Mesendoderm (in vitro differentiated cells): ENCODE measurements at regions not wholly inside any gene's neighbourhood (a gene's known extent, or its start where the extent isn't known, plus 50 kb on each side); places are given as distances from the start of the nearest gene placed in this dataset.

Experiments used
- DNase-seq: peaks from one replicate; pipeline ENCODE4 v3.0.0; 2013
- H2AK5ac ChIP-seq: 2 replicates; pipeline ENCODE4 v1.6.1; 2013; ENCODE audit warnings: low read length, inconsistent platforms
- H2BK120ac ChIP-seq: 2 replicates; pipeline ENCODE4 v1.6.1; 2013; ENCODE audit warnings: low read depth, mild to moderate bottlenecking, low read length, moderate library complexity, mixed read lengths
- H2BK15ac ChIP-seq: replicated peaks from 2 replicates; pipeline ENCODE4 v1.6.1; 2013; ENCODE audit warnings: low read depth, mild to moderate bottlenecking, moderate library complexity
- H2BK5ac ChIP-seq: 2 replicates; pipeline ENCODE4 v1.6.1; 2013; ENCODE audit warnings: low read length, inconsistent platforms
- H3K18ac ChIP-seq: 2 replicates; pipeline ENCODE4 v1.6.1; 2013; ENCODE audit warnings: mild to moderate bottlenecking, low read length, mixed read lengths
- H3K23ac ChIP-seq: one replicate; pipeline ENCODE4 v1.6.1; 2013; ENCODE audit warnings: low read length
- H3K27ac ChIP-seq: 2 replicates; pipeline ENCODE4 v1.5.1; 2013; ENCODE audit warnings: low read depth, mild to moderate bottlenecking, inconsistent platforms, low read length, moderate library complexity
- H3K27me3 ChIP-seq: 2 replicates; pipeline ENCODE4 v1.6.1; 2013; ENCODE audit warnings: low read length, control low read depth, mild to moderate bottlenecking, inconsistent platforms; ENCODE audit not compliant: insufficient read depth, poor library complexity
- H3K36me3 ChIP-seq: 2 replicates; pipeline ENCODE4 v1.6.1; 2013; ENCODE audit warnings: low read length, inconsistent platforms; ENCODE audit not compliant: control insufficient read depth, insufficient read depth
- H3K4ac ChIP-seq: one replicate; pipeline ENCODE4 v1.6.1; 2013; ENCODE audit warnings: low read depth, mild to moderate bottlenecking, low read length, moderate library complexity
- H3K4me1 ChIP-seq: 2 replicates; pipeline ENCODE4 v1.6.1; 2013; ENCODE audit warnings: low read depth, low read length, inconsistent platforms; ENCODE audit not compliant: control insufficient read depth
- H3K4me2 ChIP-seq: 2 replicates; pipeline ENCODE4 v1.6.1; 2013; ENCODE audit warnings: low read length
- H3K4me3 ChIP-seq: 2 replicates; pipeline ENCODE4 v1.5.1; 2013; ENCODE audit warnings: mild to moderate bottlenecking, low read length
- H3K56ac ChIP-seq: one replicate; pipeline ENCODE4 v1.6.1; 2013; ENCODE audit warnings: low read length
- H3K79me1 ChIP-seq: 2 replicates; pipeline ENCODE4 v1.6.1; 2013; ENCODE audit warnings: low read length, inconsistent platforms
- H3K79me2 ChIP-seq: 2 replicates; pipeline ENCODE4 v1.6.1; 2013; ENCODE audit warnings: mild to moderate bottlenecking, low read length; ENCODE audit not compliant: control insufficient read depth, insufficient read depth
- H3K9ac ChIP-seq: 2 replicates; pipeline ENCODE4 v1.6.1; 2013; ENCODE audit warnings: low read length, inconsistent platforms
- H4K5ac ChIP-seq: one replicate; pipeline ENCODE4 v1.6.1; 2013; ENCODE audit warnings: low read length
- H4K8ac ChIP-seq: one replicate; pipeline ENCODE4 v1.6.1; 2013; ENCODE audit warnings: low read depth, mild to moderate bottlenecking, control low read depth, low read length, moderate library complexity
- WGBS: extraction: QIAGEN DNeasy Blood & Tissue Kit; methylation state at CpG from one replicate; pipeline ENCODE4 v1.1.7; 2013; ENCODE audit warnings: low lambda C conversion rate, missing lambda C conversion rate; ENCODE audit not compliant: insufficient coverage; ENCODE audit errors: extremely low coverage; 5-methylcytosine and 5-hydroxymethylcytosine counted together

DNA sequence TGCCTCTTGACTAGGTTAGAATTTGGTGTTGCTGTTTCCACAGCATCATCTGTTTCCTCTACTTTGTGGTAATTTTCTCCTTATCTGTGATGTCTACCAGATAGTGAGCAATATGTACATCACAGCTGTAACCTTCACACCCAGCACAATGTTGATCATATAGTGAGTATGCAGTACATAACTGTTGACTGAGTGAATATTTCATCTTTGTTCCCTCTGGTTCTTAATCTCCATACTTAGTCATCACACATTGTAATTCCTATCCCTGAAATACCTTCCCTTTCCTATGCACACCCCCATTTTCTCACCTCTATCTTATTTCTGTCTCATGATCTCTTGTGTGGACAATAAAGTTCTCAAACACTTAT, 115.9 kb downstream of the KIF4B start:
- no peak for DNase-seq
- Histone ChIP-seq H3K4ac (no peak overlapping the region), H2BK120ac (no peak overlapping the region), H3K79me1 (no peaks in the 10 kb centered on the region), H3K36me3 (no peaks in the 10 kb centered on the region), H3K4me1 (no peaks in the 10 kb centered on the region), H3K79me2 (no peaks in the 10 kb centered on the region), H3K4me3 (no peak overlapping the region), H3K23ac (no peak overlapping the region), H2BK15ac (no peak overlapping the region), H3K56ac (no peak overlapping the region), H2AK5ac (no peak overlapping the region), H3K27me3 (no peaks in the 10 kb centered on the region), H3K27ac (no peak overlapping the region), H3K18ac (no peak overlapping the region), H4K5ac (no peak overlapping the region), H3K4me2 (no peak overlapping the region), H4K8ac (no peak overlapping the region), H3K9ac (no peak overlapping the region), H2BK5ac (no peak overlapping the region)

DNA sequence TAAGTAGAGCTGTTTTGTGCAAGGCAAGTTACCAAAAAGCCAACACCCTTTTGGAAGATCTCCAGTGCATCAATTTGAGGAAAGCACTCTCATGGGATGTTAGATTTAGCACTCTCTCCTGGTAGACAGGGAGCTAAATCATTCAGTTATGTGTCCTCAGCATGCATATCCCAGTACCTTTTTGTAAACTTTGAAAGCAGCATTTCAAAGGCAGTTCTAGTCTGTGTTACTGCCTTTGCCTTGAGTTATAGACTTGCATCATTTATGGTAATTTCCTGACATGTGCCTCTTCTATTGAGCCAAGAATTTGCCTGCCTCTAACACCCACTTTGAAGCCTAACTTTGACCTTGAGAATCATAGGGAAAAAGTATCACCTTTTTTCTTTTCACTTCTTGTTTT, 120.6 kb downstream of the KIF4B start:
- Histone ChIP-seq H2BK5ac (no peak overlapping the region), H3K27me3 (no peaks in the 10 kb centered on the region), H3K4me1 (peaks cover 4% of the 10 kb centered on the region), H3K9ac (no peak overlapping the region), H3K27ac (no peak overlapping the region), H2AK5ac (peak overlapping the region; percentile 22), H2BK120ac (no peak overlapping the region), H2BK15ac (no peak overlapping the region), H3K4me3 (no peak overlapping the region), H3K79me1 (no peaks in the 10 kb centered on the region), H3K4ac (no peak overlapping the region), H3K36me3 (no peaks in the 10 kb centered on the region), H3K18ac (no peak overlapping the region), H3K23ac (no peak overlapping the region), H3K79me2 (no peaks in the 10 kb centered on the region), H3K56ac (no peak overlapping the region), H4K5ac (no peak overlapping the region), H3K4me2 (no peak overlapping the region), H4K8ac (no peak overlapping the region)
- DNase-seq: no peak

DNA sequence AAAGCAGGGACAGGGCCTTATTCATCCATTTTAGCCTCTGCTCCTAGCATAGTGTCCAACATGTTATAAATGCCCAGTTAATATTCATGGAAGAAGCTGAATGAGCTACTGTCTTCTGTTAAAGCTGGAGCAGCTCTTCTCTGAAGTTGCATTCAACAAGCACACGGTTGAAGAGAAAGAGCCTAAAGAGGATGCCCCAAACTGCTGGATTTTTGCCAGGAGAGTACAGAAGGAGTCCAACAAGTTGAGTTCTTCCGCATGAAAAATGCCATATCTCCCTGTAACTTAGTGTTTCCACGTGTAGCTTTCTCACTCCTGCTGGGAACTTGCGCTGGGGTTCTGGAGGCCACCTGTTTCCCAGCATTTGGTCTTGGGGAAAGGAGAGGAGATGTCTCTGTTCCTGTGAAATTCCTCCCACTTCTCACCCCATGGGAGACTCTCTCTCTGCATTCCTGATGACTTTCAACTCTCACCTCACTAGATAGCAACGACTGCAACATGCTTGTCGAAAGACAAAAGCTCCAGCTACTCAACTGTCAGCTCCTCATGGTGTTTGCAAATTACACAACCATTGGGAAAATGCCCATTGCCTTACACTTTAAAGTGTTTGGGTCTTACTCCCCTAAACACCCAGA, 122.8 kb downstream of the KIF4B start:
- H3K4me1 ChIP-seq: peaks cover 4% of the 10 kb centered on the region
- no peaks in the 10 kb centered on the region for H3K79me2 ChIP-seq
- no peaks in the 10 kb centered on the region for H3K27me3 ChIP-seq
- no peak overlapping the region for H3K18ac ChIP-seq
- H2BK15ac ChIP-seq: no peak overlapping the region
- no peak overlapping the region for H3K27ac ChIP-seq
- no peak overlapping the region for H4K5ac ChIP-seq
- WGBS: no CpG with 5 or more reads among the region's 6 CpGs
- no peak overlapping the region for H2BK120ac ChIP-seq
- H3K56ac ChIP-seq: no peak overlapping the region
- H3K4ac ChIP-seq: no peak overlapping the region
- no peak overlapping the region for H3K4me2 ChIP-seq
- H3K36me3 ChIP-seq: no peaks in the 10 kb centered on the region
- no peaks in the 10 kb centered on the region for H3K79me1 ChIP-seq
- DNase-seq: peak; percentile 96
- H2BK5ac ChIP-seq: no peak overlapping the region
- no peak overlapping the region for H3K9ac ChIP-seq
- no peak overlapping the region for H3K4me3 ChIP-seq
- H4K8ac ChIP-seq: no peak overlapping the region
- H3K23ac ChIP-seq: no peak overlapping the region
- no peak overlapping the region for H2AK5ac ChIP-seq

DNA sequence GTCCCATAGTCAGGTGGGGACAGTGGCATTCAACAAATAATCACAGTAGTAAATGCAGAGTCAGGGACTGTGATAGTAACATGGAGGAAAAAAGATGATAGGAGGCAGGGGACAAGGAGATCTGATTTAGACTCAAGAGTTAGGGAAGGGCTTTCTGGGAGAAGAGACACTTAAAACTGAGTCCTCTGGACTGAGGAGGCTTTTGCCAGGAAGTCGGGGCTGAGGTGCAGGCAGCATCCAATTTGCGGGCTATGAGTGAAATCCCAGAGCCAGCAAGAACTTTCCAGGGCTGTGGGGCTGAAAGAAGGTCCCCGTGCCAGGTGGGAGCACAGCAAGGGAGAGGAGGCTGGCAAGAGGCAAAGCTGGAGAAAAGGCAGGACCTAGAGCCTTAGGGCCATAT, 124.1 kb downstream of the KIF4B start:
- Histone ChIP-seq H3K27ac (no peak overlapping the region), H4K5ac (no peak overlapping the region), H2AK5ac (no peak overlapping the region), H3K79me2 (no peaks in the 10 kb centered on the region), H3K27me3 (no peaks in the 10 kb centered on the region), H2BK15ac (no peak overlapping the region), H3K36me3 (no peaks in the 10 kb centered on the region), H3K4ac (no peak overlapping the region), H3K4me2 (no peak overlapping the region), H3K79me1 (no peaks in the 10 kb centered on the region), H3K4me3 (no peak overlapping the region), H3K56ac (no peak overlapping the region), H2BK120ac (no peak overlapping the region), H4K8ac (no peak overlapping the region), H3K9ac (no peak overlapping the region), H3K4me1 (peaks cover 4% of the 10 kb centered on the region), H3K23ac (no peak overlapping the region), H3K18ac (no peak overlapping the region), H2BK5ac (no peak overlapping the region)
- no CpG with 5 or more reads among the region's 3 CpGs for WGBS
- DNase-seq: no peak

DNA sequence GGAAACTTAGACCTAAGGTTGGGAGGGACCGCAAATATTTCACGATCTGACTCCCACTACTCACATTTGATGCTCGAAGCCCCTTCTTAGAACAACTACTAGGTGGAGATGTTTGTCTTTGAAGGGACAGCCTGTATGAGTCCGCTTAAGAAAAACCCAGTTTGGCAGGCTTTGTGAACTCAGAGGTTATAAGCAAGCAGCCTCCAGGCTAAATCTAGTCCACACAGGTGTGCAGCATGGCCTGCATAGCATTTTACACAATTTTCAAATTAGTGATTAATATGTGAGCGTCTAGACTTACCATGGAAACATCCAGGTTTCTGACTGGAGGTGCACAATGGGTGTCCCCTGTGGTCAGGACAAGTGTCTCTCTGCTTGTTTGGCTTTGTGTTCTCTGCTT, 127.1 kb downstream of the KIF4B start:
- Histone ChIP-seq H2BK15ac (no peak overlapping the region), H3K4me3 (no peak overlapping the region), H4K5ac (no peak overlapping the region), H3K4me1 (peaks cover 4% of the 10 kb centered on the region), H3K79me1 (no peaks in the 10 kb centered on the region), H3K56ac (no peak overlapping the region), H3K4me2 (no peak overlapping the region), H2BK5ac (no peak overlapping the region), H3K4ac (no peak overlapping the region), H3K27ac (no peak overlapping the region), H3K23ac (no peak overlapping the region), H3K18ac (no peak overlapping the region), H3K79me2 (no peaks in the 10 kb centered on the region), H3K27me3 (no peaks in the 10 kb centered on the region), H2BK120ac (no peak overlapping the region), H3K9ac (no peak overlapping the region), H2AK5ac (no peak overlapping the region), H3K36me3 (no peaks in the 10 kb centered on the region), H4K8ac (no peak overlapping the region)
- DNase-seq: no peak
- no CpG with 5 or more reads among the region's 5 CpGs for WGBS

DNA sequence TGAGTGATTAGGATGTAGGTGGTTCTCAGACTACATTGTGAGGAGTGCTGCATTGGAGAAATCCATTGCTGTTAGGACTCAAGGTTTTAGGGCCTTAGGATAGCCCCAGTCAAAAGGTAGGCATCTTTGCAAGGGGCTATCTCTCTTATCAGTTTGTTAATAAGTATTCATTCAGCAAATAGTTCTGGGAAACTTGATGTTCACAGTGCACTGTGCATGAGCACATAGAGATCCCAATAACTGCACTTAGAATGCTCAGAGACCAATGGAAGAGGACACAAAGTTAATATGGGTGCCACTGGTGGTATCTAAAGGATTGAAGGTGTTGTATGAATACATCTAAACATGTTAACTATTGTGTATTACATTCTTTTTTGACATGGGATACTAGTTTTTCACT, 131.4 kb downstream of the KIF4B start:
- H3K79me2 ChIP-seq: no peaks in the 10 kb centered on the region
- no peak overlapping the region for H3K4me3 ChIP-seq
- peaks cover 1% of the 10 kb centered on the region for H3K4me1 ChIP-seq
- H3K27ac ChIP-seq: no peak overlapping the region
- no peak overlapping the region for H3K4me2 ChIP-seq
- H3K18ac ChIP-seq: no peak overlapping the region
- H2AK5ac ChIP-seq: no peak overlapping the region
- H4K8ac ChIP-seq: no peak overlapping the region
- no peaks in the 10 kb centered on the region for H3K27me3 ChIP-seq
- no peak overlapping the region for H4K5ac ChIP-seq
- H2BK5ac ChIP-seq: no peak overlapping the region
- H3K56ac ChIP-seq: no peak overlapping the region
- no peak overlapping the region for H2BK15ac ChIP-seq
- H3K4ac ChIP-seq: no peak overlapping the region
- DNase-seq: no peak
- no peak overlapping the region for H3K23ac ChIP-seq
- H3K79me1 ChIP-seq: no peaks in the 10 kb centered on the region
- no peak overlapping the region for H2BK120ac ChIP-seq
- H3K9ac ChIP-seq: no peak overlapping the region
- no peaks in the 10 kb centered on the region for H3K36me3 ChIP-seq
